ENCODE measurements at regions not wholly inside any gene's neighbourhood (a gene's known extent, or its start where the extent isn't known, plus 50 kb on each side); places are given as distances from the start of the nearest gene placed in this dataset.

- no peaks in the 10 kb centered on the region for H3K27me3 ChIP-seq (ENCODE audit: control insufficient read depth, insufficient read depth, low read length)
- TF ChIP-seq SIN3A (IDR thresholded peaks at IDR 0.05; ENCODE audit: borderline replicate concordance, insufficient read depth, low read depth, low read length) (no peak), POLR2AphosphoS5 (IDR thresholded peaks at IDR 0.05; ENCODE audit: low read depth, low read length) (no peak), REST (IDR thresholded peaks at IDR 0.05; ENCODE audit: insufficient read depth in 1 of 2, low read depth in 2 of 2, low read length in 1 of 2) (no peak), CTCF (IDR thresholded peaks at IDR 0.05) (no peak), TCF7L2 (IDR thresholded peaks at IDR 0.05; ENCODE audit: low read depth, low read length) (no peak)
- no peak for ATAC-seq
- in situ Hi-C loops (cut with HindIII; ENCODE audit: low pct_unique_long_range_greater_than_20kb, low sequenced_read_pairs): no loop called here
- no peaks in the 10 kb centered on the region for H3K9me3 ChIP-seq (ENCODE audit: control insufficient read depth, insufficient read depth, low read depth, low read length)
- POLR2A ChIA-PET: no interaction called here
- H3K27ac ChIP-seq (ENCODE audit: low read length): peak overlapping the region; percentile 7; the same call in 1 of the 2 replicates
- no peaks in the 10 kb centered on the region for H3K36me3 ChIP-seq (ENCODE audit: control insufficient read depth, insufficient read depth, low read length)
- H3K4me3 ChIP-seq (ENCODE audit: low read depth in 2 of 2, low read length in 2 of 2): no peak overlapping the region
- no peak for DNase-seq (ENCODE audit: low read depth, low spot score)
- no TSS peak for BruUV-seq (replicated peaks)
- H3K4me1 ChIP-seq (ENCODE audit: control insufficient read depth, insufficient read depth, low read length): peaks cover 7% of the 10 kb centered on the region; the same call in 1 of the 2 replicates
- CTCF ChIA-PET: no interaction called here
- intact Hi-C loops (cut with micrococcal nuclease; ENCODE audit: unreplicated experiment): no loop called here
These were observed 123.4 kb upstream of the RFC3 start for GRCh38 chr13:33694546-33694945.

- no TSS peak for BruUV-seq (replicated peaks)
- ChIA-PET CTCF (no interaction called here), POLR2A (no interaction called here)
- no peak overlapping the region for H3K4me3 ChIP-seq (ENCODE audit: low read depth in 2 of 2, low read length in 2 of 2)
- DNase-seq (ENCODE audit: low read depth, low spot score) (no peak), ATAC-seq (no peak)
- in situ Hi-C loops (cut with HindIII; ENCODE audit: low pct_unique_long_range_greater_than_20kb, low sequenced_read_pairs): no loop called here
- no peak for TF ChIP-seq REST (IDR thresholded peaks at IDR 0.05; ENCODE audit: insufficient read depth in 1 of 2, low read depth in 2 of 2, low read length in 1 of 2)
- no peak for TF ChIP-seq CTCF (IDR thresholded peaks at IDR 0.05)
- TF ChIP-seq POLR2AphosphoS5 (IDR thresholded peaks at IDR 0.05; ENCODE audit: low read depth, low read length): no peak
- no peak for TF ChIP-seq TCF7L2 (IDR thresholded peaks at IDR 0.05; ENCODE audit: low read depth, low read length)
- TF ChIP-seq SIN3A (IDR thresholded peaks at IDR 0.05; ENCODE audit: borderline replicate concordance, insufficient read depth, low read depth, low read length): no peak
- peaks cover 7% of the 10 kb centered on the region; the same call in 1 of the 2 replicates for H3K4me1 ChIP-seq (ENCODE audit: control insufficient read depth, insufficient read depth, low read length)
- H3K9me3 ChIP-seq (ENCODE audit: control insufficient read depth, insufficient read depth, low read depth, low read length): no peaks in the 10 kb centered on the region
- H3K27me3 ChIP-seq (ENCODE audit: control insufficient read depth, insufficient read depth, low read length): no peaks in the 10 kb centered on the region
- no peaks in the 10 kb centered on the region for H3K36me3 ChIP-seq (ENCODE audit: control insufficient read depth, insufficient read depth, low read length)
- H3K27ac ChIP-seq (ENCODE audit: low read length): peak overlapping the region; percentile 75
- intact Hi-C loops (cut with micrococcal nuclease; ENCODE audit: unreplicated experiment): no loop called here
These were observed 121.4 kb upstream of the RFC3 start for GRCh38 chr13:33696530-33696929.

Data from Panc1 (cell line).